Effector memory CD8-positive, alpha-beta T cell (primary cell): ENCODE measurements at regions not wholly inside any gene's neighbourhood (a gene's known extent, or its start where the extent isn't known, plus 50 kb on each side); places are given as distances from the start of the nearest gene placed in this dataset.
A peak's percentile ranks its signal among the peaks of the same experiment; 100 is the strongest.
"Not testable (repeated sequence)": the region's sequence is repeated elsewhere in the genome, so short reads cannot be mapped to it uniquely, and the experiment has no call there.

Experiments used
- ATAC-seq: fragments of 150-1000 bp; cut with Tn5 transposase; replicated peaks from 2 replicates; pipeline ENCODE4 v1.10.0; 2021; ENCODE audit warnings: mild to moderate bottlenecking, moderate library complexity
- DNase-seq, 3 experiments: peaks; one replicate each; pipeline ENCODE4 v3.0.0; 2021
- H3K27ac Mint-ChIP-seq, 2 donors: one replicate each; pipeline ENCODE4 v1.8.0; 2022; ENCODE audit warnings: mild to moderate bottlenecking in 2 of 2, mixed read lengths in 2 of 2, moderate library complexity in 2 of 2
- H3K27me3 Mint-ChIP-seq, 2 donors: one replicate each; pipeline ENCODE4 v1.8.0; 2022; ENCODE audit warnings: mixed read lengths in 2 of 2
- H3K36me3 Mint-ChIP-seq: one replicate; pipeline ENCODE4 v1.8.0; 2022; ENCODE audit warnings: mild to moderate bottlenecking, moderate library complexity, mixed read lengths; ENCODE audit not compliant: insufficient read depth
- H3K4me1 Mint-ChIP-seq, 2 donors: one replicate each; pipeline ENCODE4 v1.8.0; 2022; ENCODE audit warnings: low read depth in 2 of 2, mixed read lengths in 2 of 2
- H3K4me3 Mint-ChIP-seq, 2 donors: one replicate each; pipeline ENCODE4 v1.8.0; 2022; ENCODE audit warnings: mild to moderate bottlenecking in 2 of 2, mixed read lengths in 2 of 2, moderate library complexity in 2 of 2
- H3K9me3 Mint-ChIP-seq, 2 donors: one replicate each; pipeline ENCODE4 v1.8.0; 2022; ENCODE audit warnings: mixed read lengths in 2 of 2

- DNase-seq (no peak), ATAC-seq (no peak)
- no peaks in the 10 kb centered on the region for H3K9me3 Mint-ChIP-seq
- peaks cover 3 to 6% of the 10 kb centered on the region in 2 donors for H3K4me1 Mint-ChIP-seq
- no peaks in the 10 kb centered on the region for H3K36me3 Mint-ChIP-seq
- no peak overlapping the region for H3K4me3 Mint-ChIP-seq
- no peak overlapping the region for H3K27ac Mint-ChIP-seq
- peaks cover 11 to 20% of the 10 kb centered on the region in 2 donors for H3K27me3 Mint-ChIP-seq
Measured at GRCh38 chr6:144919560-144919959, 634.4 kb downstream of the UTRN start.

GRCh38 chr6:144920391-144920961, 635.3 kb downstream of the UTRN start:
- Mint-ChIP-seq H3K27me3 (peaks cover 8 to 18% of the 10 kb centered on the region in 2 donors), H3K4me1 (peaks cover 3 to 6% of the 10 kb centered on the region in 2 donors), H3K27ac (no peak overlapping the region)

GRCh38 chr6:144921206-144921975, 636.3 kb downstream of the UTRN start:
- DNase-seq (no peak), ATAC-seq (no peak)
- Mint-ChIP-seq H3K9me3 (no peaks in the 10 kb centered on the region), H3K36me3 (no peaks in the 10 kb centered on the region), H3K4me3 (no peak overlapping the region), H3K27me3 (peaks cover 0 to 9% of the 10 kb centered on the region in 2 donors), H3K27ac (no peak overlapping the region), H3K4me1 (peaks cover 3 to 6% of the 10 kb centered on the region in 2 donors)

More at GRCh38 chr6:144920391-144920961, 635.3 kb downstream of the UTRN start:
- H3K4me3 Mint-ChIP-seq = peak overlapping the region in 1 of 2 donors; percentile 11
- H3K36me3 Mint-ChIP-seq = no peaks in the 10 kb centered on the region
- ATAC-seq (peak; percentile 51), DNase-seq (no peak)
- H3K9me3 Mint-ChIP-seq = no peaks in the 10 kb centered on the region

- peaks cover 0 to under 1% of the 10 kb centered on the region in 2 donors for H3K27me3 Mint-ChIP-seq
- DNase-seq = no peak
- no peak overlapping the region for H3K4me3 Mint-ChIP-seq
- ATAC-seq = no peak
- H3K36me3 Mint-ChIP-seq = no peaks in the 10 kb centered on the region
- no peaks in the 10 kb centered on the region for H3K9me3 Mint-ChIP-seq
- H3K4me1 Mint-ChIP-seq = peaks cover 3 to 6% of the 10 kb centered on the region in 2 donors
- H3K27ac Mint-ChIP-seq = no peak overlapping the region
Measured at GRCh38 chr6:144922120-144922722, 637.1 kb downstream of the UTRN start.

GRCh38 chr6:144922771-144923490, 637.8 kb downstream of the UTRN start:
- not testable (repeated sequence) for H3K4me3 Mint-ChIP-seq, DNase-seq, ATAC-seq

GRCh38 chr6:144923491-144923787, 638.3 kb downstream of the UTRN start:
- H3K4me1 Mint-ChIP-seq, DNase-seq, H3K4me3 Mint-ChIP-seq, H3K27me3 Mint-ChIP-seq, ATAC-seq, H3K36me3 Mint-ChIP-seq, H3K9me3 Mint-ChIP-seq: not testable (repeated sequence)
- H3K27ac Mint-ChIP-seq = peak overlapping the region in 1 of 2 donors; percentile 4

More at GRCh38 chr6:144922771-144923490, 637.8 kb downstream of the UTRN start:
- not testable (repeated sequence) for H3K36me3 Mint-ChIP-seq, H3K9me3 Mint-ChIP-seq, H3K4me1 Mint-ChIP-seq, H3K27me3 Mint-ChIP-seq, H3K27ac Mint-ChIP-seq

GRCh38 chr6:144928847-144929246, 643.7 kb downstream of the UTRN start:
- H3K4me3 Mint-ChIP-seq = no peak overlapping the region
- H3K36me3 Mint-ChIP-seq = no peaks in the 10 kb centered on the region
- no peaks in the 10 kb centered on the region for H3K9me3 Mint-ChIP-seq
- ATAC-seq = no peak
- no peak for DNase-seq
- H3K27ac Mint-ChIP-seq = no peak overlapping the region
- peaks cover 0 to 9% of the 10 kb centered on the region in 2 donors for H3K27me3 Mint-ChIP-seq
- H3K4me1 Mint-ChIP-seq = peaks cover 0 to 1% of the 10 kb centered on the region in 2 donors

GRCh38 chr6:144929262-144929661, 644.1 kb downstream of the UTRN start:
- DNase-seq (no peak), ATAC-seq (no peak)
- H3K4me1 Mint-ChIP-seq = peaks cover 0 to 1% of the 10 kb centered on the region in 2 donors
- H3K27ac Mint-ChIP-seq = no peak overlapping the region
- no peaks in the 10 kb centered on the region for H3K36me3 Mint-ChIP-seq
- no peaks in the 10 kb centered on the region for H3K9me3 Mint-ChIP-seq
- peaks cover 0 to 9% of the 10 kb centered on the region in 2 donors for H3K27me3 Mint-ChIP-seq
- no peak overlapping the region for H3K4me3 Mint-ChIP-seq

- no peak for ATAC-seq
- H3K4me3 Mint-ChIP-seq = no peak overlapping the region
- DNase-seq = peak; percentile 7 to 25 (median 9)
Measured at GRCh38 chr6:144931172-144932035, 646.3 kb downstream of the UTRN start.

GRCh38 chr6:144932621-144933020, 647.5 kb downstream of the UTRN start:
- H3K9me3 Mint-ChIP-seq = no peaks in the 10 kb centered on the region

More at GRCh38 chr6:144931172-144932035, 646.3 kb downstream of the UTRN start:
- peaks cover 0 to 9% of the 10 kb centered on the region in 2 donors for H3K27me3 Mint-ChIP-seq
- no peaks in the 10 kb centered on the region for H3K36me3 Mint-ChIP-seq
- H3K27ac Mint-ChIP-seq = no peak overlapping the region
- no peaks in the 10 kb centered on the region for H3K9me3 Mint-ChIP-seq
- peaks cover 0 to 1% of the 10 kb centered on the region in 2 donors for H3K4me1 Mint-ChIP-seq

GRCh38 chr6:144935181-144935580, 650.0 kb downstream of the UTRN start:
- Mint-ChIP-seq H3K9me3 (no peaks in the 10 kb centered on the region), H3K36me3 (no peaks in the 10 kb centered on the region), H3K4me1 (peaks cover 0 to 1% of the 10 kb centered on the region in 2 donors), H3K27ac (no peak overlapping the region), H3K27me3 (no peaks in the 10 kb centered on the region), H3K4me3 (no peak overlapping the region)
- DNase-seq = no peak
- ATAC-seq = no peak

More at GRCh38 chr6:144932621-144933020, 647.5 kb downstream of the UTRN start:
- Mint-ChIP-seq H3K36me3 (no peaks in the 10 kb centered on the region), H3K27ac (no peak overlapping the region), H3K4me1 (peaks cover 0 to 1% of the 10 kb centered on the region in 2 donors), H3K4me3 (no peak overlapping the region), H3K27me3 (peaks cover 0 to 9% of the 10 kb centered on the region in 2 donors)
- DNase-seq = no peak
- no peak for ATAC-seq

GRCh38 chr6:144935661-144936060, 650.5 kb downstream of the UTRN start:
- Mint-ChIP-seq H3K27me3 (no peaks in the 10 kb centered on the region), H3K4me3 (no peak overlapping the region), H3K36me3 (no peaks in the 10 kb centered on the region), H3K9me3 (no peaks in the 10 kb centered on the region), H3K4me1 (peaks cover 0 to 1% of the 10 kb centered on the region in 2 donors), H3K27ac (no peak overlapping the region)
- DNase-seq = no peak
- no peak for ATAC-seq
